NCI-H128 (cell line): ENCODE measurements at regions not wholly inside any gene's neighbourhood (a gene's known extent, or its start where the extent isn't known, plus 50 kb on each side); places are given as distances from the start of the nearest gene placed in this dataset.

Experiments
- DNase-seq: peaks from one replicate; lab custom pipeline; 2025; ENCODE audit not compliant: unreplicated experiment; lab: John Stamatoyannopoulos, UW

- no peak for DNase-seq
These were observed 83.6 kb downstream of the SPRING1 start for GRCh38 chr12:116654226-116654743.

- no peak for DNase-seq
These were observed 86.8 kb downstream of the SPRING1 start for GRCh38 chr12:116651089-116651488.

GRCh38 chr12:116650585-116651087 is 87.2 kb downstream of the SPRING1 start:
- no peak for DNase-seq

GRCh38 chr12:116650062-116650461 is 87.8 kb downstream of the SPRING1 start:
- DNase-seq, result no peak

- no peak for DNase-seq
These were observed 88.6 kb downstream of the MAP1LC3B2 start for GRCh38 chr12:116647813-116648212.

- DNase-seq, result no peak
These were observed 87.7 kb downstream of the MAP1LC3B2 start for GRCh38 chr12:116646901-116647300.

GRCh38 chr12:116644806-116645205 is 85.6 kb downstream of the MAP1LC3B2 start:
- no peak for DNase-seq

- DNase-seq, result no peak
These were observed 83.5 kb downstream of the MAP1LC3B2 start for GRCh38 chr12:116642683-116643082.

GRCh38 chr12:116642106-116642505 is 82.9 kb downstream of the MAP1LC3B2 start:
- DNase-seq, result no peak

GRCh38 chr12:116640281-116640680 is 81.1 kb downstream of the MAP1LC3B2 start:
- DNase-seq, result no peak

- DNase-seq, result no peak
These were observed 80.6 kb downstream of the MAP1LC3B2 start for GRCh38 chr12:116639765-116640164.

- DNase-seq, result no peak
These were observed 79.2 kb downstream of the MAP1LC3B2 start for GRCh38 chr12:116638376-116638775.

GRCh38 chr12:116637589-116638150 is 78.5 kb downstream of the MAP1LC3B2 start:
- DNase-seq, result no peak

GRCh38 chr12:116636608-116637519 is 77.7 kb downstream of the MAP1LC3B2 start:
- DNase-seq, result no peak

- DNase-seq, result no peak
These were observed 76.3 kb downstream of the MAP1LC3B2 start for GRCh38 chr12:116635487-116635886.

- no peak for DNase-seq
These were observed 74.3 kb downstream of the MAP1LC3B2 start for GRCh38 chr12:116633476-116633875.

GRCh38 chr12:116631619-116632018 is 72.4 kb downstream of the MAP1LC3B2 start:
- no peak for DNase-seq

GRCh38 chr12:116630762-116631161 is 71.6 kb downstream of the MAP1LC3B2 start:
- no peak for DNase-seq

- DNase-seq, result no peak
These were observed 70.3 kb downstream of the MAP1LC3B2 start for GRCh38 chr12:116629480-116629879.

- DNase-seq, result no peak
These were observed 69.8 kb downstream of the MAP1LC3B2 start for GRCh38 chr12:116628989-116629388.

GRCh38 chr12:116628450-116628793 is 69.2 kb downstream of the MAP1LC3B2 start:
- DNase-seq, result no peak
